Neutrophil (primary cell): ENCODE measurements at regions not wholly inside any gene's neighbourhood (a gene's known extent, or its start where the extent isn't known, plus 50 kb on each side); places are given as distances from the start of the nearest gene placed in this dataset.
"Not testable (repeated sequence)": the region's sequence is repeated elsewhere in the genome, so short reads cannot be mapped to it uniquely, and the experiment has no call there.

Experiments used
- H3K27ac ChIP-seq: fragments of 200-600 bp; sonication (generic); 2 replicates; pipeline ENCODE4 v1.5.1; 2016; ENCODE audit warnings: mild to moderate bottlenecking, moderate library complexity
- H3K27me3 ChIP-seq: fragments of 200-600 bp; sonication (generic); 2 replicates; pipeline ENCODE4 v1.6.0; 2016; ENCODE audit warnings: mild to moderate bottlenecking
- H3K36me3 ChIP-seq: fragments of 200-600 bp; sonication (generic); 2 replicates; pipeline ENCODE4 v1.5.1; 2017
- H3K4me1 ChIP-seq, 2 experiments: fragments of 200-600 bp in 1 of 2; sonication (generic) in 1 of 2; 1 replicate in 1 of 2; 2 replicates in 1 of 2; pipeline versions ENCODE4 v1.5.1 to v1.6.1; 2013 to 2016; ENCODE audit warnings: low read depth in 1 of 2, low read length in 1 of 2, mild to moderate bottlenecking in 1 of 2, moderate library complexity in 1 of 2; ENCODE audit not compliant: control insufficient read depth in 1 of 2, insufficient read depth in 1 of 2
- H3K4me3 ChIP-seq, 2 experiments: fragments of 200-600 bp in 1 of 2; sonication (generic) in 1 of 2; 1 replicate in 1 of 2; 2 replicates in 1 of 2; pipeline ENCODE4 v1.5.1; 2013 to 2016; ENCODE audit warnings: low read depth in 1 of 2, low read length in 1 of 2, mild to moderate bottlenecking in 1 of 2, moderate library complexity in 1 of 2
- H3K9me3 ChIP-seq: fragments of 200-600 bp; sonication (generic); 2 replicates; pipeline ENCODE4 v1.5.1; 2016
- CTCF ChIP-seq: fragments of 200-600 bp; sonication (generic); IDR thresholded peaks from 2 replicates; pipeline ENCODE4 v1.5.1; 2016; ENCODE audit warnings: antibody characterized with exemption

DNA sequence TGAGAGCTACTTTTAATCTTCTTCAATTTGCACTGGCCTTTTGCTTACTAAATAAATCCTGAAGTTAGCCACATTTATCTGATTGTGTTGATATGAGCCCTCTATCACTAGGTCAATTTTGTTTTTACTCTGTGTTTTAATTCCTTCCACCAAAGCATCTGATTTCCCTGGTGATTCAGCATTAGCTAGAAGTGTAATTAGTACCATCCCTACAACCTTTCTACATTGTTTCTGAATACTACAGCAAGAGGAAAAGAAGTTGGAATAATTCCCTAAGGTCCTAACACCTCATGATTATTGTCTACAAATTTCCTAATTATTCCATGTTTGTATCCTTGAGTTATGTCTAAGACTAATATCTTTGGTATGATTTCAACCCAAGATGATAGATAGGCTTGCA lies 1093.6 kb downstream of the SUCLG1 start:
- Histone ChIP-seq H3K36me3 (no peaks in the 10 kb centered on the region), H3K4me1 (no peaks in the 10 kb centered on the region), H3K9me3 (no peaks in the 10 kb centered on the region), H3K4me3 (no peak overlapping the region), H3K27ac (no peak overlapping the region), H3K27me3 (no peaks in the 10 kb centered on the region)
- TF ChIP-seq CTCF = no peak

DNA sequence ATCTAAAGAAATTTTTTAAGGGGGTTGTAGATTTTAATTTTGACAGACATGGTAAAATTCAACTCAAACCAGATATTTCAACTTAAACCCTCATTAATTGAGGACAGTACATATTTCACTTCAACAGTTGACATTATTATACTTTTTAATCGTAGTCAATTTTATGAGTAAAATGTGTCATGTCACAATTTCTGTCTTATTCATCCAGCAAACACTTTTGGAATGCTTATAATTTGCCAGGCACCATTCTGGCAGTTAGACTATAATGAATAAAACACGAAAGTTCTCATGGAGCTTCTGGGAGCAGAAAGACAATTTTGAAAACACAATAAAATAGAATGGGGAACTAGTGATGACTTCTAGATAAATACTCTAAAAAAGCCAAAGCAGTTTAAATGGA lies 1094.8 kb downstream of the SUCLG1 start:
- Histone ChIP-seq H3K27ac (no peak overlapping the region), H3K27me3 (no peaks in the 10 kb centered on the region), H3K36me3 (no peaks in the 10 kb centered on the region), H3K4me1 (no peaks in the 10 kb centered on the region), H3K9me3 (no peaks in the 10 kb centered on the region), H3K4me3 (no peak overlapping the region)
- TF ChIP-seq CTCF = no peak

DNA sequence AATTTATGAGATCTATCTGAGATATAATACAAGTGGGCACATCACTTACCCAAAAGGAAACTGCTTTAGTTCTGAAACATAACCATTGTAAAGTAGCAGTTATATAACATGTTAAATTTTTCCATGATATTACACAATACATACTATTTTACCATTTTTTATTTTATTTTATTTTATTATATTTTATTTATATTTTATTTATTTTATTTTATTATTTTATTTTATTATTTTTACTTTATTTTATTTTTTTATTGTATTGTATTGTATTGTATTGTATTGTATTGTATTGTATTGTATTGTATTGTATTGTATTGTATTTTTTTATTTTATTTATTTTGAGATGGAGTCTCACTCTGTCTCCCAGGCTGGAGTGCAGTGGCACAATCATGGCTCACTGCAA lies 1095.9 kb downstream of the SUCLG1 start:
- not testable (repeated sequence) for H3K4me3 ChIP-seq, H3K27ac ChIP-seq, H3K36me3 ChIP-seq, H3K9me3 ChIP-seq, H3K27me3 ChIP-seq, H3K4me1 ChIP-seq

GRCh38 chr2:83359336-83359735 lies 1099.7 kb downstream of the SUCLG1 start:
- no peaks in the 10 kb centered on the region for H3K27me3 ChIP-seq

GRCh38 chr2:83342860-83343329 lies 1116.2 kb downstream of the SUCLG1 start:
- Histone ChIP-seq H3K4me1 (no peaks in the 10 kb centered on the region), H3K27ac (no peak overlapping the region), H3K9me3 (no peaks in the 10 kb centered on the region), H3K36me3 (no peaks in the 10 kb centered on the region), H3K4me3 (no peak overlapping the region), H3K27me3 (no peaks in the 10 kb centered on the region)
- no peak for TF ChIP-seq CTCF

More at GRCh38 chr2:83359336-83359735, 1099.7 kb downstream of the SUCLG1 start:
- no peaks in the 10 kb centered on the region for H3K36me3 ChIP-seq
- no peaks in the 10 kb centered on the region for H3K4me1 ChIP-seq
- no peak for TF ChIP-seq CTCF
- H3K27ac ChIP-seq = no peak overlapping the region
- H3K9me3 ChIP-seq = no peaks in the 10 kb centered on the region
- no peak overlapping the region for H3K4me3 ChIP-seq

DNA sequence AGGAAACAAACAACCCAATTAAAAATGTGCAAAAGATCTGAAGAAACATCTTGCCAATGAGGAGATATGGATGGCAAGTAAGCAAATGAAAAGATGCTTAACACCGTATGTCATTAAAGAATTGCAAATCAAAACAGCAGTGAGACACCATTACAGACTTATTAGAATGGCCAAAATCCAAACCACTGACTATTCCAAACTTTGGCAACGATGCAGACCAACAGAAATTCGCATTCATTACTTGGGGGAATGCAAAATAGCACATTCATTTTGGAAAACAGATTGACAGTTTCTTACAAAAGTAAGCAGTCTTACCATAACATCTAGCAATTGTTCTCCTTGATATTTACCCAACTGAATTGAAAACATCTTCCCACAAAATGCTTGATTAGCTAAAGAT lies 1118.7 kb downstream of the SUCLG1 start:
- H3K4me1 ChIP-seq = no peaks in the 10 kb centered on the region
- no peaks in the 10 kb centered on the region for H3K36me3 ChIP-seq
- no peaks in the 10 kb centered on the region for H3K9me3 ChIP-seq
- TF ChIP-seq CTCF = no peak
- no peaks in the 10 kb centered on the region for H3K27me3 ChIP-seq
- no peak overlapping the region for H3K27ac ChIP-seq
- H3K4me3 ChIP-seq = no peak overlapping the region

DNA sequence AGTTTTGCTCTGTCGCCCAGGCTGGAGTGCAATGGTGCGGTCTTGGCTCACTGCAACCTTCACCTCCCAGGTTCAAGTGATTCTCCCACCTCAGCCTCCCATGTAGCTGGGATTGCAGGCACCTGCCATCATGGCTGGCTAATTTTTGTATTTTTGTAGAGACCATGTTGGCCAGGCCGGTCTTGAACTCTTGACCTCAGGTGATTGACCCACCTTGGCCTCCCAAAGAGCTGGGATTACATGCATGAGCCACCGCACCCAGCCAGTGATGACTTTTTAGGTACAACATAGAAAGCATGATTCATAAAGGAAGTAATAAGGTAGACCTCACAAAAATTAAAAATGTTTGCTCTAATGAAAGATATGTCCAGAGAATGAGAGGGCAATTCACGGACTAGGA lies 1119.1 kb downstream of the SUCLG1 start:
- H3K36me3 ChIP-seq, H3K27me3 ChIP-seq, H3K27ac ChIP-seq, H3K9me3 ChIP-seq, H3K4me1 ChIP-seq, H3K4me3 ChIP-seq: not testable (repeated sequence)
